ENCODE measurements at regions not wholly inside any gene's neighbourhood (a gene's known extent, or its start where the extent isn't known, plus 50 kb on each side); places are given as distances from the start of the nearest gene placed in this dataset.

DNA sequence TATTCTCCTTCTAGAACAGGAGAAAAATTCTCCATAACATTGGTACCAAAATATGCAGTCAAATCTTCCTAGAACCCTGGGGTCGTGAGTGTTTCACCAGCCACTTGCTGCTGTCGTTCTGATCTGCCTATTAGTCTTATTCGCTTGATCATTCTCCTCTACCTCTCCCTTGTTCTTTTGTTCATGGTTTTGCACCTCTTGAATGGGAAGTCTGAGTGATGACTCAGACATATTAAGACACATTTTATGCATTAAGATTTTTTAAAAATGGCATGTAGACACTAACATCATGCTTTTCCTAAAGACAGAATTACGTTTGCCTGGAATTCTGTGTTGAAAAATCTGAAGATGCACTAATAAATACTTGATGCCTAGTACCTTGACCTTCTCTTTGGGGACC is 159.2 kb upstream of the LRIG3 start:
- Mint-ChIP-seq H3K4me1 (no peaks in the 10 kb centered on the region), H3K27ac (no peak overlapping the region), H3K36me3 (no peaks in the 10 kb centered on the region), H3K27me3 (no peaks in the 10 kb centered on the region), H3K4me3 (no peak overlapping the region), H3K9me3 (peaks cover 0 to 8% (median 2%) of the 10 kb centered on the region in 5 donors)
- no peak for DNase-seq
- no peaks in the 10 kb centered on the region for H3K9me3 ChIP-seq (ENCODE audit: low read length)
- ChIA-PET CTCF (no interaction called here), POLR2A (no interaction called here)
- H3K36me3 ChIP-seq (ENCODE audit: insufficient read depth, low read length): no peaks in the 10 kb centered on the region
- H3K4me3 ChIP-seq (ENCODE audit: low read length): no peak overlapping the region
- H3K4me1 ChIP-seq (ENCODE audit: insufficient read depth, low read length): no peaks in the 10 kb centered on the region
- no peak overlapping the region for H3K27ac ChIP-seq (ENCODE audit: low read depth, low read length)
- no peaks in the 10 kb centered on the region for H3K27me3 ChIP-seq (ENCODE audit: insufficient read depth, low read length, poor library complexity, severe bottlenecking)

GRCh38 chr12:59079002-59079401 is 158.7 kb upstream of the LRIG3 start:
- Histone ChIP-seq H3K4me1 (ENCODE audit: insufficient read depth, low read length) (no peaks in the 10 kb centered on the region), H3K9me3 (ENCODE audit: low read length) (no peaks in the 10 kb centered on the region), H3K4me3 (ENCODE audit: low read length) (no peak overlapping the region), H3K27me3 (ENCODE audit: insufficient read depth, low read length, poor library complexity, severe bottlenecking) (no peaks in the 10 kb centered on the region), H3K27ac (ENCODE audit: low read depth, low read length) (no peak overlapping the region), H3K36me3 (ENCODE audit: insufficient read depth, low read length) (no peaks in the 10 kb centered on the region)
- Mint-ChIP-seq H3K4me1 (no peaks in the 10 kb centered on the region), H3K27me3 (no peaks in the 10 kb centered on the region), H3K36me3 (no peaks in the 10 kb centered on the region), H3K27ac (no peak overlapping the region), H3K9me3 (peaks cover 0 to 10% (median 5%) of the 10 kb centered on the region in 5 donors), H3K4me3 (no peak overlapping the region)
- ChIA-PET POLR2A (no interaction called here), CTCF (no interaction called here)
- DNase-seq: no peak

GRCh38 chr12:59077575-59078426 is 157.5 kb upstream of the LRIG3 start:
- ChIA-PET POLR2A (no interaction called here), CTCF (no interaction called here)
- H3K9me3 Mint-ChIP-seq: peaks cover 0 to 10% (median 5%) of the 10 kb centered on the region in 5 donors
- H3K9me3 ChIP-seq (ENCODE audit: low read length): no peaks in the 10 kb centered on the region
- H3K4me3 ChIP-seq (ENCODE audit: low read length): no peak overlapping the region
- no peaks in the 10 kb centered on the region for H3K27me3 ChIP-seq (ENCODE audit: insufficient read depth, low read length, poor library complexity, severe bottlenecking)
- H3K27ac Mint-ChIP-seq: no peak overlapping the region
- no peak overlapping the region for H3K4me3 Mint-ChIP-seq
- no peak for DNase-seq
- H3K36me3 Mint-ChIP-seq: no peaks in the 10 kb centered on the region
- no peak overlapping the region for H3K27ac ChIP-seq (ENCODE audit: low read depth, low read length)
- H3K4me1 ChIP-seq (ENCODE audit: insufficient read depth, low read length): no peaks in the 10 kb centered on the region
- no peaks in the 10 kb centered on the region for H3K27me3 Mint-ChIP-seq
- no peaks in the 10 kb centered on the region for H3K4me1 Mint-ChIP-seq
- H3K36me3 ChIP-seq (ENCODE audit: insufficient read depth, low read length): no peaks in the 10 kb centered on the region

DNA sequence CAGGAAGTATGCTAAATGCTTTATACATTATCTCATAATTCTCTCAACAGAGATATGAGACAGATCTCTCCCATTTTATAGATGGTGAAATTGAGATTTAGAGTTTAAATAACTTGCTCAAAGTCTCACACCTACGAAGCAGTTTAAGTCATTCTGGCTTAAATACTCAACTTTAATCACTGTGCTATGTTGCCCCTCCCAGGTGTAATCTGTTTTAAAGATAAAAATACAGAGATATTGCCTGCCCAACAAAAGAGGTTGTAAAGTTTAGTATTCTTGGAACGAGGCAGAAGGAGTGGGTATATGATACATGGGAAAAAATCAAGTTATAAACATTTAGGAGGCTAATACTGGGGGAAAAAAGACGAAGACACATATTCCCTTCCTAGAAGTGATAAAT is 156.8 kb upstream of the LRIG3 start:
- ChIA-PET POLR2A (no interaction called here), CTCF (no interaction called here)
- Histone ChIP-seq H3K9me3 (ENCODE audit: low read length) (no peaks in the 10 kb centered on the region), H3K4me3 (ENCODE audit: low read length) (no peak overlapping the region), H3K27me3 (ENCODE audit: insufficient read depth, low read length, poor library complexity, severe bottlenecking) (no peaks in the 10 kb centered on the region), H3K4me1 (ENCODE audit: insufficient read depth, low read length) (no peaks in the 10 kb centered on the region), H3K27ac (ENCODE audit: low read depth, low read length) (no peak overlapping the region), H3K36me3 (ENCODE audit: insufficient read depth, low read length) (no peaks in the 10 kb centered on the region)
- no peaks in the 10 kb centered on the region for H3K36me3 Mint-ChIP-seq
- DNase-seq: no peak
- H3K27me3 Mint-ChIP-seq: no peaks in the 10 kb centered on the region
- no peak overlapping the region for H3K4me3 Mint-ChIP-seq
- H3K9me3 Mint-ChIP-seq: peaks cover 0 to 10% (median 5%) of the 10 kb centered on the region in 5 donors
- no peak overlapping the region for H3K27ac Mint-ChIP-seq
- H3K4me1 Mint-ChIP-seq: no peaks in the 10 kb centered on the region

DNA sequence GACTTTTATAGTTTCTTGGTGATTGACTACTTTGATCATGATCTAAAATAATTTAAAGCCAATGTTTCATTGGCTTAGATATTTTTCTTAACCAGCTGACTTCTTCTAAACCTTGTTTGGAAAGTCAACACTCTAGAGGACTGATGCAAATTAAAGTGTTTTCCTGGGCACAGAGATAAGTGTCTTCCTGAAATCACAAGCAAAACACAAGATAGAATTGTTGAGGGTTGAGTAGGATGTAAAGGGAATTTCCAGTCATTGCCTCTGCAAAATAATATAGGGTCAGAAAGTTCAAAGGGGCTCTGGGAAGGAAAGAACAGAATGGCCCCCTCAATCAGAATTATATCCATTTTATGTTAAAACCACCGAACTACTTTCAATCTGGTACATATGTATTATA is 156.3 kb upstream of the LRIG3 start:
- ChIA-PET CTCF (no interaction called here), POLR2A (no interaction called here)
- Histone ChIP-seq H3K36me3 (ENCODE audit: insufficient read depth, low read length) (no peaks in the 10 kb centered on the region), H3K4me3 (ENCODE audit: low read length) (no peak overlapping the region), H3K27ac (ENCODE audit: low read depth, low read length) (no peak overlapping the region), H3K4me1 (ENCODE audit: insufficient read depth, low read length) (no peaks in the 10 kb centered on the region), H3K27me3 (ENCODE audit: insufficient read depth, low read length, poor library complexity, severe bottlenecking) (no peaks in the 10 kb centered on the region), H3K9me3 (ENCODE audit: low read length) (no peaks in the 10 kb centered on the region)
- no peak for DNase-seq
- Mint-ChIP-seq H3K4me3 (no peak overlapping the region), H3K27me3 (no peaks in the 10 kb centered on the region), H3K27ac (no peak overlapping the region), H3K4me1 (no peaks in the 10 kb centered on the region), H3K36me3 (no peaks in the 10 kb centered on the region), H3K9me3 (peaks cover 0 to 10% (median 5%) of the 10 kb centered on the region in 5 donors)

- Histone ChIP-seq H3K4me1 (ENCODE audit: insufficient read depth, low read length) (no peaks in the 10 kb centered on the region), H3K27me3 (ENCODE audit: insufficient read depth, low read length, poor library complexity, severe bottlenecking) (no peaks in the 10 kb centered on the region), H3K36me3 (ENCODE audit: insufficient read depth, low read length) (no peaks in the 10 kb centered on the region), H3K4me3 (ENCODE audit: low read length) (no peak overlapping the region), H3K9me3 (ENCODE audit: low read length) (no peaks in the 10 kb centered on the region), H3K27ac (ENCODE audit: low read depth, low read length) (no peak overlapping the region)
- H3K36me3 Mint-ChIP-seq: no peaks in the 10 kb centered on the region
- H3K4me3 Mint-ChIP-seq: no peak overlapping the region
- H3K9me3 Mint-ChIP-seq: peaks cover 0 to 10% (median 5%) of the 10 kb centered on the region in 5 donors
- H3K27ac Mint-ChIP-seq: no peak overlapping the region
- POLR2A ChIA-PET: no interaction called here
- no peaks in the 10 kb centered on the region for H3K27me3 Mint-ChIP-seq
- DNase-seq: no peak
- CTCF ChIA-PET: no interaction called here
- H3K4me1 Mint-ChIP-seq: no peaks in the 10 kb centered on the region
Measured at GRCh38 chr12:59075968-59076490, 155.7 kb upstream of the LRIG3 start.

- CTCF ChIA-PET: no interaction called here
- H3K4me1 Mint-ChIP-seq: no peaks in the 10 kb centered on the region
- Histone ChIP-seq H3K27me3 (ENCODE audit: insufficient read depth, low read length, poor library complexity, severe bottlenecking) (no peaks in the 10 kb centered on the region), H3K9me3 (ENCODE audit: low read length) (no peaks in the 10 kb centered on the region), H3K36me3 (ENCODE audit: insufficient read depth, low read length) (no peaks in the 10 kb centered on the region), H3K4me3 (ENCODE audit: low read length) (no peak overlapping the region), H3K27ac (ENCODE audit: low read depth, low read length) (no peak overlapping the region), H3K4me1 (ENCODE audit: insufficient read depth, low read length) (no peaks in the 10 kb centered on the region)
- POLR2A ChIA-PET: no interaction called here
- no peaks in the 10 kb centered on the region for H3K27me3 Mint-ChIP-seq
- no peak overlapping the region for H3K27ac Mint-ChIP-seq
- no peaks in the 10 kb centered on the region for H3K36me3 Mint-ChIP-seq
- H3K9me3 Mint-ChIP-seq: peaks cover 0 to 10% (median 3%) of the 10 kb centered on the region in 5 donors
- no peak for DNase-seq
- no peak overlapping the region for H3K4me3 Mint-ChIP-seq
Measured at GRCh38 chr12:59075141-59075540, 154.8 kb upstream of the LRIG3 start.

DNA sequence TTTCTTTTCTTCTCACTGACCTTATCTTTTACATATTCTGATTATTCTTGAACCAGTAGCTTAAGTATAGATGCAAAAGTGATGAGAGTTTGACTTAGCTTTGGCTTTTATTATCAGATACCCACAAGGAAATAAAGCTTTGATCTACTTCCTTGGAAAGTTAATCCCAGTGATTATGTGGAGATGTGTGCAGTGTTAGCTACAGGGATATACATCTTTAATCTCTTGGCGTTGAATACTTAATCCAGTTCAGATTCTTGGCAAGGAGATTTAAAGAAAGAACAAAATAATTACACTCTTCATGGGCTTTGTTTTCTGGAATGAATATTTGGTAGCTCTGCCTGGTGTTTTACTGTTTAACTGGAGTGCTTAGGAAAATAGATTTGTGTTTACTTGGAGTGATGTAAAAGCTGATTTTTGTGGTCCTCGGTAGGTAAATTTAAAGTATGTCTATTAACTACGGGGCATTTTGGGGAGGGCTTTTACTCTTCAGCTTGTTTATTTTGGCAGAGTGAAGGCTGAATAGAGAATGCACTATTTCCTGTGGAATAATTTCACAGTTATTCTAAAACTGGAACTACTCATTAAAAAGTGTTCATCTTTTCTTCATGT is 150.1 kb upstream of the LRIG3 start:
- Histone ChIP-seq H3K9me3 (ENCODE audit: low read length) (no peaks in the 10 kb centered on the region), H3K27me3 (ENCODE audit: insufficient read depth, low read length, poor library complexity, severe bottlenecking) (no peaks in the 10 kb centered on the region), H3K4me1 (ENCODE audit: insufficient read depth, low read length) (no peaks in the 10 kb centered on the region), H3K27ac (ENCODE audit: low read depth, low read length) (no peak overlapping the region), H3K36me3 (ENCODE audit: insufficient read depth, low read length) (no peaks in the 10 kb centered on the region), H3K4me3 (ENCODE audit: low read length) (no peak overlapping the region)
- Mint-ChIP-seq H3K27me3 (no peaks in the 10 kb centered on the region), H3K4me3 (no peak overlapping the region), H3K36me3 (no peaks in the 10 kb centered on the region), H3K4me1 (no peaks in the 10 kb centered on the region), H3K9me3 (peaks cover 0 to 8% (median 3%) of the 10 kb centered on the region in 5 donors), H3K27ac (no peak overlapping the region)
- POLR2A ChIA-PET: no interaction called here
- no peak for DNase-seq
- CTCF ChIA-PET: no interaction called here

Measured in CD8-positive, alpha-beta memory T cell (primary cell).